Muscle layer of duodenum (tissue), 2 donors: ENCODE measurements at regions not wholly inside any gene's neighbourhood (a gene's known extent, or its start where the extent isn't known, plus 50 kb on each side); places are given as distances from the start of the nearest gene placed in this dataset.
"Not testable (repeated sequence)": the region's sequence is repeated elsewhere in the genome, so short reads cannot be mapped to it uniquely, and the experiment has no call there.

Experiments used
- H3K27ac ChIP-seq: one replicate; pipeline ENCODE4 v1.7.0; 2013; ENCODE audit warnings: mild to moderate bottlenecking, low read length
- H3K27me3 ChIP-seq: one replicate; pipeline ENCODE4 v1.7.0; 2013; ENCODE audit warnings: low read depth, mild to moderate bottlenecking, control low read depth, low read length
- H3K36me3 ChIP-seq, 2 donors: one replicate each; pipeline ENCODE4 v1.7.0; 2013; ENCODE audit warnings: low read length in 2 of 2, control low read depth in 1 of 2, mild to moderate bottlenecking in 1 of 2; ENCODE audit not compliant: insufficient read depth in 2 of 2, control insufficient read depth in 1 of 2
- H3K4me1 ChIP-seq, 2 donors: one replicate each; pipeline ENCODE4 v1.7.0; 2013; ENCODE audit warnings: low read length in 2 of 2, mild to moderate bottlenecking in 2 of 2, control low read depth in 1 of 2, moderate library complexity in 1 of 2; ENCODE audit not compliant: insufficient read depth in 2 of 2, control insufficient read depth in 1 of 2
- H3K4me3 ChIP-seq, 2 donors: one replicate each; pipeline ENCODE4 v1.7.0; 2013; ENCODE audit warnings: low read length in 2 of 2, low read depth in 1 of 2, mild to moderate bottlenecking in 1 of 2
- H3K9me3 ChIP-seq, 2 donors: one replicate each; pipeline ENCODE4 v1.7.0; 2013; ENCODE audit warnings: low read length in 2 of 2, control low read depth in 1 of 2, mild to moderate bottlenecking in 1 of 2; ENCODE audit not compliant: control insufficient read depth in 1 of 2
- donor health status: healthy.

DNA sequence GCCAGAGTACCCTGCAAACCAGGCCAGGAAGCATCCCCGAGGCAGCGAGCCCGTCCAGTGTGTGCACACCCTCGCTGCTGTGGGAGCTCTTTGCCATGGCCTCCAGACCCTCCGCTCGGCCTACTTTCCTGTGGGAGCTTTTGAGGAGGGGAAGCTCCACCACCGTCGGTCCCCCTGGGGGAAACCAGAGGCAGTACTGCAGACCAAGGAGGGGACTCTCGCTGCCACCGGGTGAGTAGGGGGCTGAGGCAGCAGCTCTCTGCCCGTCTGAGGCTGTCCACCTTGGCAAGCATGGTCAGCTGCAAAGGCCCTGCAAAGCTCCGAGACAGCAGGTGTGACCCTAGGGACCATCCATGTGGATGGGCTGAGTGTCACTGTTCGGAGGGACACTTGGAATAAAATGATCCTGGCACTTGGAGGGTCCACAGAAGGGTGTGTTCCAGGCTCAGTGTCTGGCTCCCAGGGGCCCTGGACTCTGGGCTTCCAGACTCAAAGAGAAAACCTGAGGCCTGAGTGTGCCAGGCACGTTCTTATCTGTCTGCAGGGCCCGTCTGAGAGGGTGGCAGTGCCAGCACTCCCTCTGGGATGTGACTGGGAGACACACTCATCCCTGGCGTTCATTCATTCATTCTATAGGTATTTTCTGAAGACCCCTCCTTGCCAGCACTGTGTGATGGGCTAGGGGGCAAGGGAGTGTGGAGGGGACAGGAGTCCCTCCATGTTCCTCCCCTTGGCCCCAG, 282.8 kb upstream of the HS6ST1 start:
- H3K9me3 ChIP-seq, result no peaks in the 10 kb centered on the region
- no peaks in the 10 kb centered on the region for H3K27me3 ChIP-seq
- H3K4me1 ChIP-seq, result no peaks in the 10 kb centered on the region
- H3K36me3 ChIP-seq, result no peaks in the 10 kb centered on the region
- H3K4me3 ChIP-seq, result no peak overlapping the region
- H3K27ac ChIP-seq, result no peak overlapping the region

DNA sequence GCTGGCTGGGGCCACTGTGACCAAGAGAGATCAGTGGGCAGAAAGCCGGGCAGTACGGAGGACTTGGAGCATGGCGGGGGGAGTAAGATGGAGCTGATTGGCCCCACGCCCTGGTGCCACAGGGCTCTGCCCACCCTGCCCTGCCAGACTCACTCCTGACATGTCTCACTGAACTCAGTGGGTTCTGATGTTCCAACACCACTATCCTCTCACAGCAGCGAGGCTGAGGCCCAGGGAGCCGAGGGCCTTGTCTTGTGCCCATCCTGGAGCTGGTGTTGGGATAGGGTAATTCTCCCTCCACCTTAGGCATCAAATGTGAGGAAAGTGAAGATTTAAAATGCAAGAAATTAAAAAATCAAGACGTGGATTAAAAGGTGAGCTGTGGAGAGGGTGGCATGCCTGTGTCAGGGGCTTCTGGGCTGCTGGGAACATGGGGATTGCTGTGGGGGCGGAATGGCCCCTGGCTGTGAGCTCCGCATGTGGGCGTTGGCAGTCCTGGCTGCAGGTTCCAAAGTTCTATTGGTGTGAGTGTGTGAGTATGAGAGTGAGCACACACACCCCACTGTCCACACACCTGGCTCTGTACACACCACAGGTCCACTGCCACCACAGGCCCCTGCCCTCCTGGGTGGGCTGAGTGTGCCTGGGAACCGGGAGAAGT, 283.5 kb upstream of the HS6ST1 start:
- H3K9me3 ChIP-seq, result no peaks in the 10 kb centered on the region
- no peaks in the 10 kb centered on the region for H3K27me3 ChIP-seq
- no peak overlapping the region for H3K4me3 ChIP-seq
- H3K36me3 ChIP-seq, result no peaks in the 10 kb centered on the region
- H3K27ac ChIP-seq, result no peak overlapping the region
- no peaks in the 10 kb centered on the region for H3K4me1 ChIP-seq

DNA sequence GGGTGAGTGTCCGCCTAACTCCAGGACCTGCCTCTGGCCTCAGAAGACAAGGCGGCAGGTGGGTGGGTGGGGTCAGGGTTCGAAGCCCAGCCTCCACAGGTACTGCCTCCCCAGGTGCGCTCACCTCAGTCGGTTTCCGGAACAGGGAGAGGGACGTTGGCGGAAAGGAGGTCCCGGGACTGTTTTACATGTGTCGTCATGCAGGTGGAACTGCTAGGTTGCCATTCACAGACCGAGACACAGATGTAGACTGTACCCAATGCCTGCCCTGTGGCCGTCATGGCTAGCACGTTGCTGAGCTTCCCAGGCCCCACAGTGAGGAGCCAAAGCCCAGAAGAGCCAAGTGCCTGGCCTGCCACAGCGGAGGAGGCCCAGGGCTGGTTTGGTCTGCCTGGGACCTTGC, 284.0 kb upstream of the HS6ST1 start:
- Histone ChIP-seq H3K27me3 (no peaks in the 10 kb centered on the region), H3K36me3 (no peaks in the 10 kb centered on the region), H3K9me3 (no peaks in the 10 kb centered on the region), H3K4me1 (no peaks in the 10 kb centered on the region), H3K27ac (no peak overlapping the region), H3K4me3 (no peak overlapping the region)

DNA sequence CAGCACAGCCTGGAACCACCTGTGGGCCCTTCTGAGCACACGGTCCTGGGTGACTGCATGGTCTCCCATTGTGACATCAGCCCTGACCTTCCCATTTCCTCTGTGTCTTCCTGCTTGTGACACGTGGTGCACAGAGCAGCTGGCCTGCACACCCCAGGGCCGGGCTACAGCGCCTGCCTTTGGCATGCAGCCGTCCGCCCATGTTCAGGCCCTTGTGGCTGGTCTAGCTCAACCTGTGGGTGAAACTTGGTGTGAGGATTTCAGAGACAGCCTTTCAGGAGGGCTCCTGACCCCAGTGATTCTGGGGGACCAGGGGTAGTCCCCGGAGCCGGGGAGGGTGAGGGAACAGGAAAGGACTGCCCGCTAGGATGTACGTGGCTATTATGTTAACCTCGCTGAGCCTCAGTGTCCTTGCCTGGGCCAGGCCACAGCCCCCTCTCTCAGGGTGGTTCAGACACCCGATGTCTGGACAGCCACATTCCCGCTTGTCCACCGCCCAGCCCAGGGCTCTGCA, 284.8 kb upstream of the HS6ST1 start:
- Histone ChIP-seq H3K27ac (no peak overlapping the region), H3K9me3 (no peaks in the 10 kb centered on the region), H3K36me3 (no peaks in the 10 kb centered on the region), H3K4me1 (no peaks in the 10 kb centered on the region), H3K4me3 (no peak overlapping the region), H3K27me3 (no peaks in the 10 kb centered on the region)

DNA sequence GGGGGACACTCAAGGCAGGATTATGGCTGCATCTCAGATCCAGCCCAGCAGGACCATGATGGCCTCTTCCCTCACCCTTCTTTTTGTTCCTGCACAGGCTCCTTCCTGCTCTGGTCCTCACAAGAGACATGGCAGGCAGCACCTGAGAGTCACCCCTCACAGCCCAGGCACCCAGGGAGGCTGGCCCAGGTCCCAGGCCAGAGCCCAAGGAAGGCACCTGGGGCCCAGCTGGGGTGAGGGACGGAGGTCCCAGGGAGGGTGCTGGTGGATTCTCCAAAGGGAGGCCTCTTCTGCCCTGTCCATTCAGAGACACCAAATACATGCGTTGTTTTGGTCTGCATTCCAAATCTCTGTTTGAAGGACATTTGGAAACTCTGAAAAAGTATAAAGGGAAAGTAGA, 285.4 kb upstream of the HS6ST1 start:
- no peaks in the 10 kb centered on the region for H3K27me3 ChIP-seq
- no peak overlapping the region for H3K4me3 ChIP-seq
- H3K27ac ChIP-seq, result no peak overlapping the region
- H3K4me1 ChIP-seq, result no peaks in the 10 kb centered on the region
- no peaks in the 10 kb centered on the region for H3K9me3 ChIP-seq
- no peaks in the 10 kb centered on the region for H3K36me3 ChIP-seq

DNA sequence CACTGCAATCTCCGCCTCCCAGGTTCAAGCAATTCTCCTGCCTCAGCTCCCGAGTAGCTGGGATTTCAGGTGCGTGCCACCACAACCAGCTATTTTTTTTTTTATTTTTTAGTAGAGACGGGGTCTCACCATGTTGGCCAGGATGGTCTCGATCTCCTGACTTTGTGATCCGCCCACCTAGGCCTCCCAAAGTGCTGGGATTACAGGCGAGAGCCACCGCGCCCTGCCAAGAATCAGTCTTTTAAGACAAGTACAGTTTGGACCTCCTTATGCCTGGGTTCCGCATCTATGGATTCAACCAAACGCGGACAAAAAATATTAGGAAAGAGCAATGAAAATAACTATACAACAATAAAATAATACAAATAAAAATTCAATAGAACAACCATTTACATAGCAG, 285.9 kb upstream of the HS6ST1 start:
- not testable (repeated sequence) for H3K27me3 ChIP-seq, H3K27ac ChIP-seq, H3K4me1 ChIP-seq, H3K4me3 ChIP-seq, H3K9me3 ChIP-seq, H3K36me3 ChIP-seq

DNA sequence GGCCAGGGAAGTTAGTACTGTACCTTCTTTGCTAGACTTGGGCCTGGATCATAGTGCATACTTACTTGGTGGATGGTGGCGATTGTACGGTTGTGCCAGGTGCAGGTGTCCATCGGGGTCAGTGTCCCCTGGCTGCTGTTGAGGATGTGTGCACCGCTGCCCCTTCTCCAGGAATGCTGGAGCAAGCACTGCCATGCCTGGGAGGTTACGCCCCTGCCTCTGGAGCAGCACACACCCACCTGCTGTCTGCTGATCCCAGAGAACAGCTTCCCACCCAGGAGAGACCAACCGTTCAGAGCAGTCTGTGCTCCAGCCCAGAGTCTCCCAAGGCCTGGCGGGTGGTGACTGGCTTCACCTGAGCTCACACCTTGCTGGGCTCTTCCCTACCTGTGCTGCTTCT, 286.8 kb upstream of the HS6ST1 start:
- Histone ChIP-seq H3K36me3 (no peaks in the 10 kb centered on the region), H3K27me3 (no peaks in the 10 kb centered on the region), H3K27ac (no peak overlapping the region), H3K4me3 (no peak overlapping the region), H3K4me1 (no peaks in the 10 kb centered on the region), H3K9me3 (no peaks in the 10 kb centered on the region)

DNA sequence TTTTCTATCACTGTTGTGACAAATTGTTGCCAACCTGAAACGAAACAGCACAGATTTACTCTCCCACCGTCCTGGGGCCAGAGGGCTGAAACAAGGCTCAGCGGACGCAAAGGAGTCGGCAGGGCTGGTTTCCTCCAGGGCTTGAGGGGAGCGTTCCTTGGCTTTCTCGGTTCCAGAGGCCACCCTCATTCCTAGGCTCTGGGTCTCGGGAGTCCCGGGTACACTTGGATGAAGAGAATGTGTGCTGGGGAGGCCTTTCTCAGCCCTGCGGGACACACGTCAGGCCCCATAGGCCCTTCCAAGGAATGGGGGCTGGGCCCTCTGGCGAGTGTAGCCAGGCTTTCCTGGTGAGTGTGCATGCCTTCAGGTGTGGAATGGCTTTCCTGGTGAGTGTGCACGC, 287.3 kb upstream of the HS6ST1 start:
- no peak overlapping the region for H3K4me3 ChIP-seq

DNA sequence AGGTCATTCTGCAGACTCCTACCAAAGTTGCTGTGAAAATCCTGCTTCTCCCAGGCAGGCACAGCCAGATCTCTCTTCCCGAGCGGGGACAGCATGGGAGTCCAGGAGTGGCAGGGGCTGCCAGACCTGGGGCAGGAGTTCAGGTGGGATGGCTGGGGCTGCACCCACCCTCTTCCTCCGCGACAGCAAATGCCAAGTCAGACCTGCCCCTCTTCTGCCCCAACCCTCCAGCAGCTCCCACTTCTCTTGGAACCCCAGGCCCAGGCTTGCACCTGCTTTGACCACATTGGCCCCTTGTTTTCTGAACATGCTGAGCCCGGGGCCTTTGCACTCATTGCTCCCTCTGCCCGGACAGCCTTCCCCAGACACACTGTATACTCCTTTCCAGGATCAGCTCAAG, 288.2 kb upstream of the HS6ST1 start:
- Histone ChIP-seq H3K36me3 (no peaks in the 10 kb centered on the region), H3K4me3 (no peak overlapping the region), H3K27ac (no peak overlapping the region), H3K27me3 (no peaks in the 10 kb centered on the region), H3K4me1 (no peaks in the 10 kb centered on the region), H3K9me3 (no peaks in the 10 kb centered on the region)

More for the DNA sequence above, 287.3 kb upstream of the HS6ST1 start:
- Histone ChIP-seq H3K9me3 (no peaks in the 10 kb centered on the region), H3K4me1 (no peaks in the 10 kb centered on the region), H3K27me3 (no peaks in the 10 kb centered on the region), H3K27ac (no peak overlapping the region), H3K36me3 (no peaks in the 10 kb centered on the region)

DNA sequence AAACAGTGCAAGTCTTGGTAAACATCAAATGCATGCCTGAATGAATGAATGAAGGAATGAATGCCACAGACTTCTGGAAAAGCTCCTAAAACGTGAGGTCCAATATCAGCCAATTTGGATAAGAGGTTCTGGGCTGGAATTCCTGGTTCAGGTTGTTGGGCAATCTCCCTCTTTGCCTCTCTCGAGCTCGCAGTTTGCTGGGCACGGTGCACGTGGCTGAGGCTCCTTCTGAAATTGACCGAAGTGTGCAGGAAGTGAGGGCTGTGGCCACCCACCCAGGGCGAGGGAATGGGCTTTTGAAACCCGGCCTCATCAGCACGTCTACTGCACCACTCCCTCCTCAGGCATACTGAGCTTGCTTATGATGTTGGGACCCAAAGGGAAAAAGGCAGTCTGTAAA, 288.8 kb upstream of the HS6ST1 start:
- no peak overlapping the region for H3K27ac ChIP-seq
- H3K4me3 ChIP-seq, result no peak overlapping the region
- no peaks in the 10 kb centered on the region for H3K36me3 ChIP-seq
- no peaks in the 10 kb centered on the region for H3K27me3 ChIP-seq
- no peaks in the 10 kb centered on the region for H3K9me3 ChIP-seq
- no peaks in the 10 kb centered on the region for H3K4me1 ChIP-seq

DNA sequence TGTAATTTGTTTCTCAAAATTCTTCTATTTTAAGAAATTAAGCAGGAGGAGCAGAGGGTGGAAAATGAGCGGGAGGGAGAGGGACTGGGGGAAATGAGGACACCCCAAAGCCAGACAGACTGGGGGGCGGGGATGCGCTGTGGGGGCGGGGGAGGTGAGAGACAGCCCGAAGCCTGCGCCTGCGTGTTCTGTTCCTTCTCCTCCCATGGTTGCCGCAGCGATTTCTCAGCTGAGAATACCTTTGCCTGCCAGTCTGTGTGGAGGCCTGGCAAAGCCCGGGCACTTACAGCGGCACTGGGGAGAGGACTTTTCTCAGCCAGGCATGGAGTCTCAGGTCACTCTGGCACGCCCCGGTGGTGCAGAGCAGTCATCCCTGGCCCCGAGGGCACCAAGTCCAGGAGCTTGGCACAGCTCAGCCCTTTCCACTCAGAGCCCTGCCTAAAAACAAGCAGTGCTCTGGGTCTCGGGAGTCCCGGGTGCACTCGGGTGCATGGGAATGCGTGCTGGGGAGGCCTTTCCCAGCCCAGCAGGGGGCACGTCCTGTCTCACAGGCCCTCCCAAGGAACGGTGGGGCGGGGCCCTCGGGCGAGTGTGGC, 289.3 kb upstream of the HS6ST1 start:
- H3K9me3 ChIP-seq, result no peaks in the 10 kb centered on the region
- H3K36me3 ChIP-seq, result no peaks in the 10 kb centered on the region
- H3K27me3 ChIP-seq, result no peaks in the 10 kb centered on the region
- peak overlapping the region in 1 of 2 donors; percentile 43 for H3K4me3 ChIP-seq
- H3K27ac ChIP-seq, result no peak overlapping the region
- no peaks in the 10 kb centered on the region for H3K4me1 ChIP-seq
